ENCODE measurements at regions not wholly inside any gene's neighbourhood (a gene's known extent, or its start where the extent isn't known, plus 50 kb on each side); places are given as distances from the start of the nearest gene placed in this dataset.

- no peaks in the 10 kb centered on the region for H3K4me1 ChIP-seq (ENCODE audit: control insufficient read depth in 2 of 2, insufficient read depth in 2 of 2, low read length in 2 of 2)
- ATAC-seq (ENCODE audit: low read depth) (no peak), DNase-seq (no peak)
- no peaks in the 10 kb centered on the region for H4K20me1 ChIP-seq (ENCODE audit: control insufficient read depth, insufficient read depth, low read length, poor library complexity, severe bottlenecking)
- CTCF ChIA-PET = no interaction called here
- POLR2A ChIA-PET = no interaction called here
- no peak overlapping the region for H3K4me3 ChIP-seq (ENCODE audit: control extremely low read depth in 1 of 5, extremely low read depth in 1 of 5, insufficient read depth in 1 of 5, low read depth in 2 of 5, low read length in 4 of 5)
- Mint-ChIP-seq H3K9me3 (ENCODE audit: insufficient read depth) (no peaks in the 10 kb centered on the region), H3K4me3 (no peak overlapping the region), H3K4me1 (no peaks in the 10 kb centered on the region), H3K27ac (no peak overlapping the region), H3K27me3 (peaks cover 32% of the 10 kb centered on the region)
- no CpG with 5 or more reads among the region's 5 CpGs for WGBS (ENCODE audit: insufficient coverage)
- H3K79me2 ChIP-seq (ENCODE audit: control insufficient read depth, insufficient read depth, low read length) = no peaks in the 10 kb centered on the region
- H3K9me3 ChIP-seq (ENCODE audit: control extremely low read depth in 1 of 3, control insufficient read depth in 2 of 3, insufficient read depth in 1 of 3, low read length in 2 of 3) = no peaks in the 10 kb centered on the region
- intact Hi-C loops (cut with micrococcal nuclease) = no loop called here
- no peak overlapping the region for H2AFZ ChIP-seq (ENCODE audit: insufficient read depth, low read depth, low read length, poor library complexity, severe bottlenecking)
- peaks cover 0 to 8% (median 0%) of the 10 kb centered on the region in 4 experiments for H3K27me3 ChIP-seq (replicated peaks in 1 of 4; ENCODE audit: control extremely low read depth in 1 of 4, control insufficient read depth in 3 of 4, insufficient read depth in 4 of 4, low read length in 3 of 4)
- H3K27ac ChIP-seq (ENCODE audit: low read length in 2 of 2) = no peak overlapping the region
- TF ChIP-seq, protein P1, sequence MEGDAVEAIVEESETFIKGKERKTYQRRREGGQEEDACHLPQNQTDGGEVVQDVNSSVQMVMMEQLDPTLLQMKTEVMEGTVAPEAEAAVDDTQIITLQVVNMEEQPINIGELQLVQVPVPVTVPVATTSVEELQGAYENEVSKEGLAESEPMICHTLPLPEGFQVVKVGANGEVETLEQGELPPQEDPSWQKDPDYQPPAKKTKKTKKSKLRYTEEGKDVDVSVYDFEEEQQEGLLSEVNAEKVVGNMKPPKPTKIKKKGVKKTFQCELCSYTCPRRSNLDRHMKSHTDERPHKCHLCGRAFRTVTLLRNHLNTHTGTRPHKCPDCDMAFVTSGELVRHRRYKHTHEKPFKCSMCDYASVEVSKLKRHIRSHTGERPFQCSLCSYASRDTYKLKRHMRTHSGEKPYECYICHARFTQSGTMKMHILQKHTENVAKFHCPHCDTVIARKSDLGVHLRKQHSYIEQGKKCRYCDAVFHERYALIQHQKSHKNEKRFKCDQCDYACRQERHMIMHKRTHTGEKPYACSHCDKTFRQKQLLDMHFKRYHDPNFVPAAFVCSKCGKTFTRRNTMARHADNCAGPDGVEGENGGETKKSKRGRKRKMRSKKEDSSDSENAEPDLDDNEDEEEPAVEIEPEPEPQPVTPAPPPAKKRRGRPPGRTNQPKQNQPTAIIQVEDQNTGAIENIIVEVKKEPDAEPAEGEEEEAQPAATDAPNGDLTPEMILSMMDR (IDR thresholded peaks at IDR 0.05) = no peak
- TF ChIP-seq EZH2 (IDR thresholded peaks at IDR 0.05; ENCODE audit: borderline replicate concordance, insufficient read depth, low read depth, low read length, poor library complexity, severe bottlenecking) = no peak
- no peak overlapping the region for H3K9ac ChIP-seq (ENCODE audit: low read length)
- no peaks in the 10 kb centered on the region for H3K36me3 ChIP-seq (replicated peaks in 1 of 2; ENCODE audit: control extremely low read depth in 1 of 2, control insufficient read depth in 1 of 2, extremely low read depth in 1 of 2, insufficient read depth in 2 of 2, low read length in 1 of 2)
- no peak overlapping the region for H3K4me2 ChIP-seq (replicated peaks; ENCODE audit: low read depth, low read length, poor library complexity, severe bottlenecking)
These were observed 269.0 kb downstream of the SNX10 start for GRCh38 chr7:26560526-26561256.

DNA sequence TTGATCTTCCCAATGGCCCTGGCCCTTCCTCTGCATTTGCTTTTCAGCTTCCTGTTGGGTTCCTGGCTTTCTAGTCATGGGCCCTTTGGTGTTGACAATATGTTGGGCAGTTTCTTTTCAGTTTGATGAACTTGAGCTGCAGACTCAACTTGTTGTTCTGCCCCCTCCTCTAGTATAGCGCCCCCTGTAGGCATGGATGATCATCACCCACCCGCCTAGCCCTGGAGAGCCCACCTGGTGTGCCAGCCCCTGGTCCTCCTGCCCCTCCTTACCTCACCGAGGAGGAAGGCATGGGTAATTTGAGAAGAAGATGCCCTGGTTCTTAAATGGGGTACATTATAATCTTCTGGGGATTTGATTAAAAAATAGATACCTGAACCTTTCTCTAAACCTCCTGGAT, 271.2 kb downstream of the SNX10 start:
- Mint-ChIP-seq H3K27me3 (peaks cover 41% of the 10 kb centered on the region), H3K4me3 (no peak overlapping the region), H3K9me3 (ENCODE audit: insufficient read depth) (no peaks in the 10 kb centered on the region), H3K27ac (no peak overlapping the region), H3K4me1 (no peaks in the 10 kb centered on the region)
- CTCF ChIA-PET = interaction anchor here (1.3 kb wide), 1 partner anchor 186 kb away, joined by 3 read pairs; no protein-coding TSS in a partner anchor
- H3K9me3 ChIP-seq (ENCODE audit: control extremely low read depth in 1 of 3, control insufficient read depth in 2 of 3, insufficient read depth in 1 of 3, low read length in 2 of 3) = no peaks in the 10 kb centered on the region
- WGBS (ENCODE audit: insufficient coverage) = no CpG with 5 or more reads among the region's 3 CpGs
- no peak overlapping the region for H3K9ac ChIP-seq (ENCODE audit: low read length)
- intact Hi-C loops (cut with micrococcal nuclease) = no loop called here
- TF ChIP-seq, protein P1 (IDR thresholded peaks at IDR 0.05) = no peak
- TF ChIP-seq EZH2 (IDR thresholded peaks at IDR 0.05; ENCODE audit: borderline replicate concordance, insufficient read depth, low read depth, low read length, poor library complexity, severe bottlenecking) = no peak
- H3K27me3 ChIP-seq (replicated peaks in 1 of 4; ENCODE audit: control extremely low read depth in 1 of 4, control insufficient read depth in 3 of 4, insufficient read depth in 4 of 4, low read length in 3 of 4) = peaks cover 0 to 14% (median 0%) of the 10 kb centered on the region in 4 experiments
- DNase-seq (no peak), ATAC-seq (ENCODE audit: low read depth) (no peak)
- no peaks in the 10 kb centered on the region for H3K79me2 ChIP-seq (ENCODE audit: control insufficient read depth, insufficient read depth, low read length)
- POLR2A ChIA-PET = no interaction called here
- no peaks in the 10 kb centered on the region for H4K20me1 ChIP-seq (ENCODE audit: control insufficient read depth, insufficient read depth, low read length, poor library complexity, severe bottlenecking)
- no peak overlapping the region for H3K4me3 ChIP-seq (ENCODE audit: control extremely low read depth in 1 of 5, extremely low read depth in 1 of 5, insufficient read depth in 1 of 5, low read depth in 2 of 5, low read length in 4 of 5)
- no peaks in the 10 kb centered on the region for H3K4me1 ChIP-seq (ENCODE audit: control insufficient read depth in 2 of 2, insufficient read depth in 2 of 2, low read length in 2 of 2)
- H3K36me3 ChIP-seq (replicated peaks in 1 of 2; ENCODE audit: control extremely low read depth in 1 of 2, control insufficient read depth in 1 of 2, extremely low read depth in 1 of 2, insufficient read depth in 2 of 2, low read length in 1 of 2) = no peaks in the 10 kb centered on the region
- no peak overlapping the region for H3K4me2 ChIP-seq (replicated peaks; ENCODE audit: low read depth, low read length, poor library complexity, severe bottlenecking)
- H2AFZ ChIP-seq (ENCODE audit: insufficient read depth, low read depth, low read length, poor library complexity, severe bottlenecking) = no peak overlapping the region
- no peak overlapping the region for H3K27ac ChIP-seq (ENCODE audit: low read length in 2 of 2)

All from B cell (primary cell).